ENCODE measurements at regions not wholly inside any gene's neighbourhood (a gene's known extent, or its start where the extent isn't known, plus 50 kb on each side); places are given as distances from the start of the nearest gene placed in this dataset.

- Histone ChIP-seq H3K36me3 (ENCODE audit: control insufficient read depth in 4 of 4, insufficient read depth in 3 of 4, low read depth in 1 of 4, low read length in 3 of 4) (no peaks in the 10 kb centered on the region), H3K9ac (ENCODE audit: low read depth in 1 of 2, low read length in 2 of 2) (no peak overlapping the region), H3K9me3 (ENCODE audit: control insufficient read depth in 4 of 4, low read length in 3 of 4) (no peaks in the 10 kb centered on the region), H3K4me3 (ENCODE audit: low read depth in 1 of 3, low read length in 3 of 3) (no peak overlapping the region), H3K27ac (ENCODE audit: low read depth in 1 of 2, low read length in 2 of 2) (no peak overlapping the region), H3K27me3 (ENCODE audit: control insufficient read depth in 4 of 4, insufficient read depth in 4 of 4, low read length in 3 of 4) (no peaks in the 10 kb centered on the region), H3K4me1 (ENCODE audit: control insufficient read depth in 4 of 4, insufficient read depth in 4 of 4, low read length in 3 of 4) (no peaks in the 10 kb centered on the region)
- TF ChIP-seq YY1 (IDR thresholded peaks at IDR 0.05) (no peak), HNF4G (IDR thresholded peaks at IDR 0.05) (no peak), TAF1 (conservative IDR thresholded peaks at IDR 0.05) (no peak), EGR1 (IDR thresholded peaks at IDR 0.05; ENCODE audit: low read depth in 2 of 2) (no peak), SP1 (IDR thresholded peaks at IDR 0.05) (no peak), HNF4A (conservative IDR thresholded peaks at IDR 0.05) (no peak), RAD21 (IDR thresholded peaks at IDR 0.05) (no peak), ZBTB33 (IDR thresholded peaks at IDR 0.05) (no peak), CTCF (IDR thresholded peaks at IDR 0.05; ENCODE audit: low read depth, low read length, missing input control) (no peak), RXRA (IDR thresholded peaks at IDR 0.05) (no peak), FOXA1 (IDR thresholded peaks at IDR 0.05) (no peak), NR2F2 (IDR thresholded peaks at IDR 0.05) (no peak), FOXA2 (IDR thresholded peaks at IDR 0.05) (no peak), GABPA (IDR thresholded peaks at IDR 0.05 in 1 of 2, conservative IDR thresholded peaks at IDR 0.05 in 1 of 2) (no peak)
- TF ChIP-seq, protein P1, sequence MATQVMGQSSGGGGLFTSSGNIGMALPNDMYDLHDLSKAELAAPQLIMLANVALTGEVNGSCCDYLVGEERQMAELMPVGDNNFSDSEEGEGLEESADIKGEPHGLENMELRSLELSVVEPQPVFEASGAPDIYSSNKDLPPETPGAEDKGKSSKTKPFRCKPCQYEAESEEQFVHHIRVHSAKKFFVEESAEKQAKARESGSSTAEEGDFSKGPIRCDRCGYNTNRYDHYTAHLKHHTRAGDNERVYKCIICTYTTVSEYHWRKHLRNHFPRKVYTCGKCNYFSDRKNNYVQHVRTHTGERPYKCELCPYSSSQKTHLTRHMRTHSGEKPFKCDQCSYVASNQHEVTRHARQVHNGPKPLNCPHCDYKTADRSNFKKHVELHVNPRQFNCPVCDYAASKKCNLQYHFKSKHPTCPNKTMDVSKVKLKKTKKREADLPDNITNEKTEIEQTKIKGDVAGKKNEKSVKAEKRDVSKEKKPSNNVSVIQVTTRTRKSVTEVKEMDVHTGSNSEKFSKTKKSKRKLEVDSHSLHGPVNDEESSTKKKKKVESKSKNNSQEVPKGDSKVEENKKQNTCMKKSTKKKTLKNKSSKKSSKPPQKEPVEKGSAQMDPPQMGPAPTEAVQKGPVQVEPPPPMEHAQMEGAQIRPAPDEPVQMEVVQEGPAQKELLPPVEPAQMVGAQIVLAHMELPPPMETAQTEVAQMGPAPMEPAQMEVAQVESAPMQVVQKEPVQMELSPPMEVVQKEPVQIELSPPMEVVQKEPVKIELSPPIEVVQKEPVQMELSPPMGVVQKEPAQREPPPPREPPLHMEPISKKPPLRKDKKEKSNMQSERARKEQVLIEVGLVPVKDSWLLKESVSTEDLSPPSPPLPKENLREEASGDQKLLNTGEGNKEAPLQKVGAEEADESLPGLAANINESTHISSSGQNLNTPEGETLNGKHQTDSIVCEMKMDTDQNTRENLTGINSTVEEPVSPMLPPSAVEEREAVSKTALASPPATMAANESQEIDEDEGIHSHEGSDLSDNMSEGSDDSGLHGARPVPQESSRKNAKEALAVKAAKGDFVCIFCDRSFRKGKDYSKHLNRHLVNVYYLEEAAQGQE (IDR thresholded peaks at IDR 0.05) = no peak
- TF ChIP-seq, protein P2, sequence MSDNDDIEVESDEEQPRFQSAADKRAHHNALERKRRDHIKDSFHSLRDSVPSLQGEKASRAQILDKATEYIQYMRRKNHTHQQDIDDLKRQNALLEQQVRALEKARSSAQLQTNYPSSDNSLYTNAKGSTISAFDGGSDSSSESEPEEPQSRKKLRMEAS (IDR thresholded peaks at IDR 0.05) = no peak
- TF ChIP-seq, protein P3, sequence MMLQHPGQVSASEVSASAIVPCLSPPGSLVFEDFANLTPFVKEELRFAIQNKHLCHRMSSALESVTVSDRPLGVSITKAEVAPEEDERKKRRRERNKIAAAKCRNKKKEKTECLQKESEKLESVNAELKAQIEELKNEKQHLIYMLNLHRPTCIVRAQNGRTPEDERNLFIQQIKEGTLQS (IDR thresholded peaks at IDR 0.05) = no peak
- DNase-seq (ENCODE audit: low spot score) = no peak
- WGBS = 65% methylated on average over 2 of the region's 2 CpGs
Measured at GRCh38 chr7:46610746-46611145, 689.7 kb upstream of the IGFBP3 start.

- Histone ChIP-seq H3K4me1 (ENCODE audit: control insufficient read depth in 4 of 4, insufficient read depth in 4 of 4, low read length in 3 of 4) (no peaks in the 10 kb centered on the region), H3K4me3 (ENCODE audit: low read depth in 1 of 3, low read length in 3 of 3) (no peak overlapping the region), H3K27me3 (ENCODE audit: control insufficient read depth in 4 of 4, insufficient read depth in 4 of 4, low read length in 3 of 4) (no peaks in the 10 kb centered on the region), H3K9ac (ENCODE audit: low read depth in 1 of 2, low read length in 2 of 2) (no peak overlapping the region), H3K36me3 (ENCODE audit: control insufficient read depth in 4 of 4, insufficient read depth in 3 of 4, low read depth in 1 of 4, low read length in 3 of 4) (no peaks in the 10 kb centered on the region), H3K9me3 (ENCODE audit: control insufficient read depth in 4 of 4, low read length in 3 of 4) (no peaks in the 10 kb centered on the region), H3K27ac (ENCODE audit: low read depth in 1 of 2, low read length in 2 of 2) (no peak overlapping the region)
- no peak for DNase-seq (ENCODE audit: low spot score)
- WGBS = 84% methylated on average over 4 of the region's 4 CpGs
- TF ChIP-seq RXRA (IDR thresholded peaks at IDR 0.05) (no peak), SP1 (IDR thresholded peaks at IDR 0.05) (no peak), FOXA1 (IDR thresholded peaks at IDR 0.05) (no peak), YY1 (IDR thresholded peaks at IDR 0.05) (no peak), JUND (IDR thresholded peaks at IDR 0.05) (no peak), EGR1 (IDR thresholded peaks at IDR 0.05; ENCODE audit: low read depth in 2 of 2) (no peak), CTCF (IDR thresholded peaks at IDR 0.05; ENCODE audit: low read depth, low read length, missing input control) (no peak), GABPA (IDR thresholded peaks at IDR 0.05 in 1 of 2, conservative IDR thresholded peaks at IDR 0.05 in 1 of 2) (no peak)
- TF ChIP-seq, protein P1 (IDR thresholded peaks at IDR 0.05) = no peak
- TF ChIP-seq, protein P3 (IDR thresholded peaks at IDR 0.05) = no peak
Measured at GRCh38 chr7:46607176-46607575, 686.1 kb upstream of the IGFBP3 start.

All from liver (tissue), 8 donors.